ENCODE measurements at regions not wholly inside any gene's neighbourhood (a gene's known extent, or its start where the extent isn't known, plus 50 kb on each side); places are given as distances from the start of the nearest gene placed in this dataset.

- TF ChIP-seq, protein P1, sequence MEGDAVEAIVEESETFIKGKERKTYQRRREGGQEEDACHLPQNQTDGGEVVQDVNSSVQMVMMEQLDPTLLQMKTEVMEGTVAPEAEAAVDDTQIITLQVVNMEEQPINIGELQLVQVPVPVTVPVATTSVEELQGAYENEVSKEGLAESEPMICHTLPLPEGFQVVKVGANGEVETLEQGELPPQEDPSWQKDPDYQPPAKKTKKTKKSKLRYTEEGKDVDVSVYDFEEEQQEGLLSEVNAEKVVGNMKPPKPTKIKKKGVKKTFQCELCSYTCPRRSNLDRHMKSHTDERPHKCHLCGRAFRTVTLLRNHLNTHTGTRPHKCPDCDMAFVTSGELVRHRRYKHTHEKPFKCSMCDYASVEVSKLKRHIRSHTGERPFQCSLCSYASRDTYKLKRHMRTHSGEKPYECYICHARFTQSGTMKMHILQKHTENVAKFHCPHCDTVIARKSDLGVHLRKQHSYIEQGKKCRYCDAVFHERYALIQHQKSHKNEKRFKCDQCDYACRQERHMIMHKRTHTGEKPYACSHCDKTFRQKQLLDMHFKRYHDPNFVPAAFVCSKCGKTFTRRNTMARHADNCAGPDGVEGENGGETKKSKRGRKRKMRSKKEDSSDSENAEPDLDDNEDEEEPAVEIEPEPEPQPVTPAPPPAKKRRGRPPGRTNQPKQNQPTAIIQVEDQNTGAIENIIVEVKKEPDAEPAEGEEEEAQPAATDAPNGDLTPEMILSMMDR (conservative IDR thresholded peaks at IDR 0.05; ENCODE audit: low read depth in 2 of 2): no peak
- no peak for TF ChIP-seq EZH2 (IDR thresholded peaks at IDR 0.05; ENCODE audit: low read depth, unreplicated experiment)
Observed at GRCh38 chr10:124244256-124244877, 151.0 kb upstream of the CHST15 start.
